ENCODE measurements at regions not wholly inside any gene's neighbourhood (a gene's known extent, or its start where the extent isn't known, plus 50 kb on each side); places are given as distances from the start of the nearest gene placed in this dataset.
"Not testable (repeated sequence)": the region's sequence is repeated elsewhere in the genome, so short reads cannot be mapped to it uniquely, and the experiment has no call there.

DNA sequence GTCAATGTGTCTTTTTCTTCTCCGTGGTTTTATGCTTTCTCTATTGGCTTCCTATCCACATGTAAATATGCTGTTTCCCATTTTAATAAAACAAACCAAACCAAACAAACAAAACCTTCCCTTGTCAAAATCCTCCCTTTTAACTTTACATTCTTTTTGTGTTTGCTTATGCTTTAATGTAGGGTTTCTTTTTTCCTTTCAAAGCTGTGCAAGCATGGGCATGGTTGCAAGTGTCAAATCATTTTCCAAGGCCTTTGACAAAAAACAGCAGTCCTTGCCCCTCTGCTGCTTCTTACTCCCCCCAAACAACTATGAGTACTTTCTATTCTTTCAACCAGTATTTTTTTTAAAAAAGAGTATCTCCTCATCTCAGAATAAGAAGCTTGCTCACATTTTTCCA lies 66.0 kb upstream of the ACYP2 start:
- CTCF ChIA-PET: no interaction called here
- TF ChIP-seq CTCF (conservative IDR thresholded peaks at IDR 0.05; ENCODE audit: low read depth): no peak
- POLR2A ChIA-PET (ENCODE audit: low non-redundant PET): no interaction called here
- no peak for DNase-seq (ENCODE audit: low spot score)
- no peak overlapping the region for H3K27ac ChIP-seq

DNA sequence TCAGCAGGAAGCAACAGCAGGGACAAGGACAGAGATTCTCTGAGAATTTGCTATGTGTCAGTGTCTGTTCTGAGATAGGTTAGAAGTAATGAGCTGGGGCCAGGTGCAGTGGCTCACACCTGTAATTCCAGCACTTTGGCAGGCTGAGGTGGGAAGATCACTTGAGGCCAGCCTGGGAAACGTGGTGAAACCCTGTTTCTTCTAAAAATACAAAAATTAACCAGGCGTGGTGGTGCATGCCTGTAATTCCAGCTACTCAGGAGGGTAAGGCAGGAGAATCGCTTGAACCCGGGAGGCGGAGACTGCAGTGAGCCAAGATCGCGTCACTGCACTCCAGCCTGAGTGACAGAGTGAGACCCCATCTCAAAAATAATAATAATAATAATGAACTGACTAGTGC lies 66.5 kb upstream of the ACYP2 start:
- H3K27ac ChIP-seq; DNase-seq (ENCODE audit: low spot score); POLR2A ChIA-PET (ENCODE audit: low non-redundant PET): not testable (repeated sequence)
- CTCF ChIA-PET: interaction anchor here (0.6 kb wide), 1 partner anchor 279 kb away, joined by 4 read pairs; no protein-coding TSS in a partner anchor

GRCh38 chr2:54048117-54048785 lies 67.2 kb upstream of the ACYP2 start:
- ChIA-PET POLR2A (ENCODE audit: low non-redundant PET) (no interaction called here), CTCF (interaction anchor here (0.6 kb wide), 2 partner anchors 50 to 279 kb away, joined by 4 to 5 read pairs; no protein-coding TSS in a partner anchor)
- TF ChIP-seq CTCF (conservative IDR thresholded peaks at IDR 0.05; ENCODE audit: low read depth): no peak
- no peak for DNase-seq (ENCODE audit: low spot score)
- H3K27ac ChIP-seq: no peak overlapping the region

- CTCF ChIA-PET: no interaction called here
- TF ChIP-seq CTCF (conservative IDR thresholded peaks at IDR 0.05; ENCODE audit: low read depth): no peak
- POLR2A ChIA-PET (ENCODE audit: low non-redundant PET): no interaction called here
- no peak for DNase-seq (ENCODE audit: low spot score)
- H3K27ac ChIP-seq: no peak overlapping the region
Measured at GRCh38 chr2:54047658-54048057, 67.8 kb upstream of the ACYP2 start.

DNA sequence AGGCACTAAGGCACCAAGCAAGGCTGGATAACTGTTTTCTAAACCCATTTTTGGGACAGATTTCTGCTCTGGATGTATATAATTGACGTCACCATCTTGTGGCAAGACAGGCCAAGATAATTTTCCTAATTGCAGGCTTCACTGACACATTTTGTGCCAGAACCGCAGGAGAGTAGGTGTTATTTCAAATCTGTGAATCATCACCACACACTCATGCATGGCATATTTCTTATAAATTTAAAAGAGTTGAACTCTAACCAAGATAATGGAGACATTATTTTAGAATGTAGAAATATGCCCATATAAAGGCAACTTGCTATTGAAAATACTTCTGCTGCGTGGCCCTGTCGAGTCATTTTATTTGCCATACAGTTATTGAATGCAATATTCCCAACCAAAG lies 68.3 kb upstream of the ACYP2 start:
- ChIA-PET CTCF (no interaction called here), POLR2A (ENCODE audit: low non-redundant PET) (no interaction called here)
- DNase-seq (ENCODE audit: low spot score): no peak
- no peak overlapping the region for H3K27ac ChIP-seq
- TF ChIP-seq CTCF (conservative IDR thresholded peaks at IDR 0.05; ENCODE audit: low read depth): no peak

DNA sequence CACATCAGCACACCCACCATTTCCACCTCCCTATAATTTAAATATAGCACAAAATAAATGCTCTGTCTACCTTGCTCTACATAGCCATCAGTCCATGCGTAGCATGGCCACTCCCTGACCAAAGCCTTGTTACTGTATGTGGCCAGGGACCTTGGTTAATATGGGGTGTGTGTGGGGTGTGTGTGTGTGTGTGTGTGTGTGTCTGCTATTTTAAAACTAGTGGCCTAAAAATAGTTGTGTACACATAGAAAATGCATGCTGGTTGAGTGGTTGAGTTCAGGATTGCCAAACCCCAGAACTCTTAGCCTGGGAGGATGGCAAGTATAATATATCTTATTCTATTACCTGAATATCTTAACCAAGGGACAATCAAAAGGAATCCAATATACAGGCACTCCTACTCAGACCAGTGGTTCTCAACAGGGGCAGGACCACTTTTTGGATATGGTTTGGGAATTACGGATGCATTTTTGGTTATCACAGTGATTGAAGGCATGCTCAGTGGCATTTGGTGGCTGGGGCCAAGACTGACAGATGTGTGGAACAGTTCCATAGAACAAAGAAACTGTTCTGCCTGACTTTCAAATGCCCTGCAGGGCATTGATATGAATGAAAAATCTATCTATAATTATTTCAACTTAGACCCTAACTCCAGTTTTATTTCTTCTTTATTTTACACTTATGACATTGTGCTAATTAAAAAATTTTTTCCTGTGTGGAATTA lies 72.3 kb upstream of the PSME4 start:
- no peak overlapping the region for H3K27ac ChIP-seq
- no peak for TF ChIP-seq CTCF (conservative IDR thresholded peaks at IDR 0.05; ENCODE audit: low read depth)
- POLR2A ChIA-PET (ENCODE audit: low non-redundant PET): no interaction called here
- CTCF ChIA-PET: no interaction called here
- no peak for DNase-seq (ENCODE audit: low spot score)

DNA sequence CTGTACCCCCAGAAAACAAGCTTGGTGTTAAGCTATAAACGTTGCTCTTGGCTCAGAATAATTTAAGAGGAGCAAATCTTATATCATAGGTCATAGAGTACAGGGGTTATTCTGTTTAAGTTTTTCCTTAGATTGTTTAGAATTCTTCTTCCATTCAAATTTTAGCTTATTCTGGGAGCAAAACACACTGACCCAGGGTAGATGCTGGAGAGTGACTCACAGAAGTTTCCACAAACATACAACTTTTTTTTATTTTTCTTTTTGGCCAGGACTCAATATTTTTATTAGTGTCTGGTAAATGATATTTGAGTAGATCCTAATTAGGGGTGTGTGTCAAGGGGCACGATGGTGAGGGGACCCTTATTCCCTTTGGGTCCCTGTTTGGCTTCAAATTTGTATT lies 71.5 kb upstream of the PSME4 start:
- H3K27ac ChIP-seq: no peak overlapping the region
- TF ChIP-seq CTCF (conservative IDR thresholded peaks at IDR 0.05; ENCODE audit: low read depth): no peak
- DNase-seq (ENCODE audit: low spot score): no peak
- ChIA-PET CTCF (no interaction called here), POLR2A (ENCODE audit: low non-redundant PET) (no interaction called here)

Measured in RWPE1 (cell line).